ENCODE measurements at regions not wholly inside any gene's neighbourhood (a gene's known extent, or its start where the extent isn't known, plus 50 kb on each side); places are given as distances from the start of the nearest gene placed in this dataset.

DNA sequence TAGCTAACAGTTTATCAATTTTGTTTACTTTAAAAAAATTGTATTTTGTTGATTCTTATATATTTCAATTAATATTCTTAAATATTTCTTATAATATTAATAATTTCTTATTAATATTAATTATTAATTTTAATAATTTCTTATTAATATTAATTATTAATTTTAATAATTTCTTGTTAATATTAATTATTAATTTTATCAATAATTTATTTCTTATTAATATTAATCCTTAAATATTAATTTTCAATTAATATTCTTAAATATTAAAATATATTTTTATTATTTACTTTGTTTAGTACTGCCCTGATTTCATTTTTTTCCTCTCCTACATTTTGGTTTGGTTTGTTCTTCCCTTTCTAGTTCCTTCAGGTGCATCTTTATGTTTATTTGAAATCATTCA lies 1208.1 kb downstream of the LRFN5 start:
- Histone ChIP-seq H3K27ac (no peak overlapping the region), H3K4me3 (no peak overlapping the region), H3K27me3 (replicated peaks in 1 of 7) (no peaks in the 10 kb centered on the region), H3K4me1 (no peaks in the 10 kb centered on the region), H3K9me3 (no peaks in the 10 kb centered on the region), H3K36me3 (no peaks in the 10 kb centered on the region)
- intact Hi-C loops (cut with DNase I; ENCODE audit: low total_unique reads): no loop called here
- TF ChIP-seq POLR2A (IDR thresholded peaks at IDR 0.05): no peak
- TF ChIP-seq POLR2AphosphoS5 (IDR thresholded peaks at IDR 0.05): no peak
- TF ChIP-seq, protein P1, sequence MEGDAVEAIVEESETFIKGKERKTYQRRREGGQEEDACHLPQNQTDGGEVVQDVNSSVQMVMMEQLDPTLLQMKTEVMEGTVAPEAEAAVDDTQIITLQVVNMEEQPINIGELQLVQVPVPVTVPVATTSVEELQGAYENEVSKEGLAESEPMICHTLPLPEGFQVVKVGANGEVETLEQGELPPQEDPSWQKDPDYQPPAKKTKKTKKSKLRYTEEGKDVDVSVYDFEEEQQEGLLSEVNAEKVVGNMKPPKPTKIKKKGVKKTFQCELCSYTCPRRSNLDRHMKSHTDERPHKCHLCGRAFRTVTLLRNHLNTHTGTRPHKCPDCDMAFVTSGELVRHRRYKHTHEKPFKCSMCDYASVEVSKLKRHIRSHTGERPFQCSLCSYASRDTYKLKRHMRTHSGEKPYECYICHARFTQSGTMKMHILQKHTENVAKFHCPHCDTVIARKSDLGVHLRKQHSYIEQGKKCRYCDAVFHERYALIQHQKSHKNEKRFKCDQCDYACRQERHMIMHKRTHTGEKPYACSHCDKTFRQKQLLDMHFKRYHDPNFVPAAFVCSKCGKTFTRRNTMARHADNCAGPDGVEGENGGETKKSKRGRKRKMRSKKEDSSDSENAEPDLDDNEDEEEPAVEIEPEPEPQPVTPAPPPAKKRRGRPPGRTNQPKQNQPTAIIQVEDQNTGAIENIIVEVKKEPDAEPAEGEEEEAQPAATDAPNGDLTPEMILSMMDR (IDR thresholded peaks at IDR 0.05 in 8 of 11, conservative IDR thresholded peaks at IDR 0.05 in 3 of 11): no peak
- no peak for DNase-seq

- no peaks in the 10 kb centered on the region for H3K4me1 ChIP-seq
- TF ChIP-seq, protein P1 (IDR thresholded peaks at IDR 0.05 in 8 of 11, conservative IDR thresholded peaks at IDR 0.05 in 3 of 11): no peak
- TF ChIP-seq POLR2A (IDR thresholded peaks at IDR 0.05) (no peak), POLR2AphosphoS5 (IDR thresholded peaks at IDR 0.05) (no peak)
- no peak overlapping the region for H3K27ac ChIP-seq
- no peaks in the 10 kb centered on the region for H3K36me3 ChIP-seq
- H3K4me3 ChIP-seq: no peak overlapping the region
- intact Hi-C loops (cut with DNase I; ENCODE audit: low total_unique reads): no loop called here
- no peak for DNase-seq
- 53 to 65% (median 55%) methylated on average over 2 of the region's 2 CpGs for WGBS, 5 donors
- H3K9me3 ChIP-seq: no peaks in the 10 kb centered on the region
- no peaks in the 10 kb centered on the region for H3K27me3 ChIP-seq (replicated peaks in 1 of 7)
These were observed 1200.2 kb downstream of the LRFN5 start for GRCh38 chr14:42806909-42807315.

DNA sequence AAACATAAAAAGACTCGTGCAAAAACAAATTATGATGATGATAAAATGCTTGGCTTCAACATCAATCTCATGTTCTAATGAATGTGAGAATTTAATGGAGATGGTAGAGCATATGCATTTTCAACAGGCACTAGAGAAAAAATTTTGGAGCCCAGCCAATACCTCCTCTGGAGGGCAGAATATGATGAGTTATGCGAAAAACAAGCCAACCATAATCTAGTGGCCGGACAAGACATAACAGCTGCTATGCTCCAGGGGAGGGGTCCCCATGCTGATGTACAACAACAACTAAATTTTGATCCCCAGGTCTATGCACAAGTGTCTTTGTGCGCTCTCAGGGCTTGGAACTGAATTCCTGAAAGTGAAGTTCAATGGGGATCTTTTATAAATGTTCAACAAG lies 1197.5 kb downstream of the LRFN5 start:
- DNase-seq: no peak
- intact Hi-C loops (cut with DNase I; ENCODE audit: low total_unique reads): no loop called here
- H3K4me1 ChIP-seq: no peaks in the 10 kb centered on the region
- TF ChIP-seq, protein P1 (IDR thresholded peaks at IDR 0.05 in 8 of 11, conservative IDR thresholded peaks at IDR 0.05 in 3 of 11): no peak
- TF ChIP-seq POLR2AphosphoS5 (IDR thresholded peaks at IDR 0.05) (no peak), POLR2A (IDR thresholded peaks at IDR 0.05) (no peak)
- no peaks in the 10 kb centered on the region for H3K36me3 ChIP-seq
- H3K27me3 ChIP-seq (replicated peaks in 1 of 7): no peaks in the 10 kb centered on the region
- 68 to 79% (median 77%) methylated on average over 4 of the region's 4 CpGs for WGBS, 5 donors
- H3K9me3 ChIP-seq: peaks cover 0 to 4% (median 0%) of the 10 kb centered on the region in 8 donors
- no peak overlapping the region for H3K4me3 ChIP-seq
- H3K27ac ChIP-seq: no peak overlapping the region

- intact Hi-C loops (cut with DNase I; ENCODE audit: low total_unique reads): no loop called here
- Histone ChIP-seq H3K9me3 (peaks cover 0 to 14% (median 0%) of the 10 kb centered on the region in 8 donors), H3K4me3 (no peak overlapping the region), H3K4me1 (no peaks in the 10 kb centered on the region), H3K27ac (no peak overlapping the region), H3K36me3 (no peaks in the 10 kb centered on the region), H3K27me3 (replicated peaks in 1 of 7) (no peaks in the 10 kb centered on the region)
- DNase-seq: no peak
- WGBS, 5 donors: 91 to 99% (median 93%) methylated on average over 1 of the region's 1 CpG
- TF ChIP-seq, protein P1 (IDR thresholded peaks at IDR 0.05 in 8 of 11, conservative IDR thresholded peaks at IDR 0.05 in 3 of 11): no peak
- no peak for TF ChIP-seq POLR2AphosphoS5 (IDR thresholded peaks at IDR 0.05)
- TF ChIP-seq POLR2A (IDR thresholded peaks at IDR 0.05): no peak
These were observed 1195.7 kb downstream of the LRFN5 start for GRCh38 chr14:42802346-42802745.

Data from spleen (tissue), 11 donors.